IMR-90 (cell line): ENCODE measurements at regions not wholly inside any gene's neighbourhood (a gene's known extent, or its start where the extent isn't known, plus 50 kb on each side); places are given as distances from the start of the nearest gene placed in this dataset.

Experiments used
- ATAC-seq: fragments of 200-7000 bp; cut with Tn5 transposase; 2 replicates; pipeline ENCODE4 v1.9.1; 2020; ENCODE audit warnings: low read depth, mild to moderate bottlenecking, moderate library complexity
- BruUV-seq: library from RNA; stranded (reverse); fragments of 400-500 nt; replicated peaks from 2 replicates; lab custom pipeline; 2021; lab: Mats Ljungman, UMichigan
- CTCF ChIA-PET: fragments of 300-600 bp; formaldehyde crosslinking; extraction: SDS; loops from one replicate; lab custom pipeline; 2021; ENCODE audit warnings: antibody characterized with exemption; lab: Yijun Ruan, JAX
- POLR2A ChIA-PET: fragments of 300-600 bp; sonication (Branson Sonifier 250); formaldehyde crosslinking; loops from one replicate; lab custom pipeline; 2022; ENCODE audit warnings: antibody characterized with exemption; ENCODE audit not compliant: unreplicated experiment; lab: Charles Lee
- DNase-seq: peaks from one replicate; pipeline ENCODE4 v3.0.0; 2013
- H2AFZ ChIP-seq: replicated peaks from 2 replicates; pipeline ENCODE3; 2013; ENCODE audit warnings: low read length, mild to moderate bottlenecking; ENCODE audit not compliant: poor library complexity
- H2AK5ac ChIP-seq: 2 replicates; pipeline ENCODE4 v1.6.1; 2013; ENCODE audit warnings: low read depth, low read length, inconsistent platforms
- H2AK9ac ChIP-seq: replicated peaks from 2 replicates; pipeline ENCODE3; 2013; ENCODE audit warnings: mild to moderate bottlenecking, low read depth, low read length, moderate library complexity; ENCODE audit not compliant: poor library complexity
- H2BK120ac ChIP-seq: 2 replicates; pipeline ENCODE4 v1.6.1; 2013; ENCODE audit warnings: low read depth, low read length, inconsistent platforms
- H2BK15ac ChIP-seq: 3 replicates; pipeline ENCODE4 v1.6.1; 2013; ENCODE audit warnings: low read depth, low read length, inconsistent platforms
- H2BK20ac ChIP-seq: 2 replicates; pipeline ENCODE4 v1.6.1; 2013; ENCODE audit warnings: low read depth, mild to moderate bottlenecking, inconsistent platforms, low read length, moderate library complexity
- H2BK5ac ChIP-seq: 2 replicates; pipeline ENCODE4 v1.6.1; 2013; ENCODE audit warnings: mild to moderate bottlenecking, low read depth, low read length, inconsistent platforms; ENCODE audit not compliant: poor library complexity, severe bottlenecking
- H3K14ac ChIP-seq: replicated peaks from 2 replicates; pipeline ENCODE4 v1.6.1; 2013; ENCODE audit warnings: low read depth, low read length, inconsistent platforms
- H3K18ac ChIP-seq: 2 replicates; pipeline ENCODE4 v1.6.1; 2013; ENCODE audit warnings: low read depth, low read length, control low read depth
- H3K23ac ChIP-seq: 2 replicates; pipeline ENCODE4 v1.6.1; 2013; ENCODE audit warnings: low read depth, low read length, inconsistent platforms
- H3K27ac ChIP-seq: 2 replicates; pipeline ENCODE4 v1.5.1; 2013; ENCODE audit warnings: mild to moderate bottlenecking, control low read depth, low read length; ENCODE audit not compliant: insufficient read depth
- H3K27me3 ChIP-seq: 2 replicates; pipeline ENCODE4 v1.6.1; 2013; ENCODE audit warnings: low read length; ENCODE audit not compliant: control insufficient read depth, insufficient read depth
- H3K36me3 ChIP-seq: 2 replicates; pipeline ENCODE4 v1.6.1; 2013; ENCODE audit warnings: low read length, mixed read lengths; ENCODE audit not compliant: control insufficient read depth, insufficient read depth
- H3K4ac ChIP-seq: 2 replicates; pipeline ENCODE4 v1.6.1; 2013; ENCODE audit warnings: low read depth, low read length, inconsistent platforms
- H3K4me1 ChIP-seq: 2 replicates; pipeline ENCODE4 v1.6.1; 2013; ENCODE audit warnings: low read length, mixed read lengths; ENCODE audit not compliant: control insufficient read depth, insufficient read depth
- H3K4me2 ChIP-seq: 2 replicates; pipeline ENCODE4 v1.6.1; 2013; ENCODE audit warnings: low read depth, mild to moderate bottlenecking, control low read depth, low read length, moderate library complexity
- H3K4me3 ChIP-seq: 2 replicates; pipeline ENCODE4 v1.5.1; 2013; ENCODE audit warnings: low read depth, mild to moderate bottlenecking, control low read depth, low read length, moderate library complexity; ENCODE audit not compliant: insufficient read depth
- H3K56ac ChIP-seq: 2 replicates; pipeline ENCODE4 v1.6.1; 2013; ENCODE audit warnings: low read length, inconsistent platforms; ENCODE audit not compliant: insufficient read depth; ENCODE audit errors: extremely low read depth
- H3K79me1 ChIP-seq, 2 experiments: 2 replicates each; pipeline ENCODE4 v1.6.1; 2013; ENCODE audit warnings: low read length in 2 of 2, inconsistent platforms in 1 of 2, low read depth in 1 of 2
- H3K9ac ChIP-seq: 2 replicates; pipeline ENCODE4 v1.6.1; 2013; ENCODE audit warnings: low read depth, low read length, control low read depth
- H3K9me1 ChIP-seq: 2 replicates; pipeline ENCODE4 v1.6.1; 2013; ENCODE audit warnings: low read length, inconsistent platforms; ENCODE audit not compliant: insufficient read depth
- H3K9me3 ChIP-seq: 2 replicates; pipeline ENCODE4 v1.6.1; 2013; ENCODE audit warnings: low read length; ENCODE audit not compliant: control insufficient read depth, insufficient read depth
- H4K20me1 ChIP-seq: 2 replicates; pipeline ENCODE4 v1.6.1; 2013; ENCODE audit warnings: low read length, inconsistent platforms; ENCODE audit not compliant: insufficient read depth
- H4K5ac ChIP-seq: 2 replicates; pipeline ENCODE4 v1.6.1; 2013; ENCODE audit warnings: mild to moderate bottlenecking, low read depth, low read length, control low read depth
- H4K8ac ChIP-seq, 2 experiments: 2 replicates each; pipeline ENCODE4 v1.6.1; 2013; ENCODE audit warnings: low read depth in 2 of 2, low read length in 2 of 2, control low read depth in 1 of 2, inconsistent platforms in 1 of 2
- H4K91ac ChIP-seq: 2 replicates; pipeline ENCODE4 v1.6.1; 2013; ENCODE audit warnings: low read depth, low read length, inconsistent platforms; ENCODE audit not compliant: insufficient read depth
- BHLHE40 ChIP-seq: fragments of 150-350 bp; IDR thresholded peaks from 2 replicates; pipeline ENCODE4 v1.6.1; 2016; ENCODE audit warnings: mild to moderate bottlenecking, low read depth, low read length
- CEBPB ChIP-seq: IDR thresholded peaks from 2 replicates; pipeline ENCODE4 v1.6.1; 2012; ENCODE audit warnings: low read depth, low read length, improper control_type of control experiment
- CHD1 ChIP-seq: IDR thresholded peaks from 2 replicates; pipeline ENCODE4 v1.6.1; 2012; ENCODE audit warnings: low read depth, low read length, improper control_type of control experiment
- FOS ChIP-seq: fragments of 150-350 bp; IDR thresholded peaks from 2 replicates; pipeline ENCODE4 v1.6.1; 2016; ENCODE audit warnings: low read depth, low read length
- MAZ ChIP-seq: IDR thresholded peaks from 2 replicates; pipeline ENCODE4 v1.6.1; 2012; ENCODE audit warnings: low read depth, mild to moderate bottlenecking, low read length, improper control_type of control experiment, moderate library complexity, borderline replicate concordance
- MXI1 ChIP-seq: IDR thresholded peaks from 2 replicates; pipeline ENCODE4 v1.6.1; 2012; ENCODE audit warnings: low read depth, mild to moderate bottlenecking, low read length, moderate library complexity, borderline replicate concordance
- NFE2L2 ChIP-seq: fragments of 150-350 bp; IDR thresholded peaks from 2 replicates; pipeline ENCODE4 v1.6.1; 2016; ENCODE audit warnings: low read depth, mild to moderate bottlenecking, low read length
- RAD21 ChIP-seq: IDR thresholded peaks from 2 replicates; pipeline ENCODE4 v1.6.1; 2012; ENCODE audit warnings: low read length, improper control_type of control experiment
- RCOR1 ChIP-seq: IDR thresholded peaks from 2 replicates; pipeline ENCODE4 v1.6.1; 2012; ENCODE audit warnings: mild to moderate bottlenecking, low read length, improper control_type of control experiment; ENCODE audit not compliant: insufficient replicate concordance
- WGBS, 2 experiments: methylation state at CpG; one replicate each; pipeline versions ENCODE4 v1.1.5 to v1.1.7; 2013; ENCODE audit warnings: missing lambda C conversion rate in 2 of 2; ENCODE audit not compliant: insufficient read length in 1 of 2; ENCODE audit errors: extremely low coverage in 2 of 2; 5-methylcytosine and 5-hydroxymethylcytosine counted together
- dilution Hi-C: fragments of 300-500 bp; cut with HindIII; formaldehyde crosslinking; loops from one replicate; pipeline ENCODE4 v1.14.3; 2018; ENCODE audit warnings: low sequenced_read_pairs; ENCODE audit not compliant: unreplicated experiment
- in situ Hi-C: fragments of 300-500 bp; cut with MboI; formaldehyde crosslinking; loops from 3 replicates; pipeline ENCODE4 v1.14.3; 2019; ENCODE audit warnings: low sequenced_read_pairs, inconsistent platforms, mixed read lengths
- intact Hi-C: fragments of 100-400 bp; cut with micrococcal nuclease; formaldehyde crosslinking; loops from 2 replicates; pipeline ENCODE4 v1.10.0; 2022
- TF ChIP-seq, protein P1 (sequence below): fragments of 150-350 bp; IDR thresholded peaks from 2 replicates; pipeline ENCODE4 v1.6.1; 2017; ENCODE audit warnings: mild to moderate bottlenecking, antibody characterized with exemption, low read length, low read depth

DNA sequence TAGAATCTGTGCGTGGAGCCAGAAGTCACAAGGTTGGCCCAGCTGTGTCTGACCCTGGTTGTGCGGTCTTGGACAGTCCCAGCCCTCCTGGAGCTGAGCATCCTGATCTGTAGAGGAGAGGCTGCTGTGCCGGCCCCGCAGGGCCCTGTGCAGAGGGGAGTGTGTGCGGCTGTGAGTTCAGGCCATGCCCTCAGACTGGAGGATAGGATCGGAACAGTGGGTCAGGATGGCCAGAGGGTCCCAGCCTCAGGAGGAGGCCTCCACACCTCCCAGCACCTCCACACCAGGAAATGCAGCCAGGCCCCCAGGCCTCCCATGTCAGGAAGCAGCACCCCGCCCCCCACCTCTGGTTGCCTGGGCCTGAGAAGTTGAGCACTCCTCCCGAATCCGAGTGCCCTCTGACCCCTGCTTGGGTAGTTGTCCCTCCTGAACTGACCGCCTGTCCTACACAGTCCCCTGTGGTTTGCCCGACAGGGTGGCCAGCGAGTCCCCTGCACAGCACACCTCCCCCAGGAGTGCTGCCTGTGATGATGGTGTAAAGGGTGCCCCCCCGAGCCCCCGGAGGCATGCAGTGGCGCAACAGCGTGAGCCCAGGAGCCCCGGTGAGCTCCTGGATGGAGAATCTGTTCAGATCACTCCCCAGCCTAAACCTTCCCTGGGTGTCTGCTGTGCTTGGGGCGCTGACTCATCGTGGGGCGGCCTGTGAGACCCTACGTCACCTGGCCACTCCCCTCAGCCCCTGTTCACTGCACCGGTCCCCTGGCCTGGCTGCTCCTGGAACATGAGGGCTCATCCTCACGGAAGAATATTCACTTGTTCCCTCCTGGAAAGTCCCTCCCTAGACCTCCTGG lies 285.2 kb downstream of the SEC14L1 start:
- peaks cover 80% of the 10 kb centered on the region for H4K20me1 ChIP-seq
- ChIA-PET POLR2A (no interaction called here), CTCF (interaction anchor here (1.7 kb wide), 1 partner anchor 77 kb away, joined by 4 read pairs; no protein-coding TSS in a partner anchor)
- peaks cover 6% of the 10 kb centered on the region; the same call in 1 of the 2 replicates for H3K36me3 ChIP-seq
- TF ChIP-seq RCOR1 (no peak), CHD1 (no peak), NFE2L2 (peak; percentile 69; the same call in 1 of the 2 replicates), FOS (peak; percentile 70), BHLHE40 (no peak), CEBPB (peak; percentile 92), RAD21 (no peak), MXI1 (no peak), MAZ (peak; percentile 52; the same call in 1 of the 2 replicates)
- TF ChIP-seq, protein P1, sequence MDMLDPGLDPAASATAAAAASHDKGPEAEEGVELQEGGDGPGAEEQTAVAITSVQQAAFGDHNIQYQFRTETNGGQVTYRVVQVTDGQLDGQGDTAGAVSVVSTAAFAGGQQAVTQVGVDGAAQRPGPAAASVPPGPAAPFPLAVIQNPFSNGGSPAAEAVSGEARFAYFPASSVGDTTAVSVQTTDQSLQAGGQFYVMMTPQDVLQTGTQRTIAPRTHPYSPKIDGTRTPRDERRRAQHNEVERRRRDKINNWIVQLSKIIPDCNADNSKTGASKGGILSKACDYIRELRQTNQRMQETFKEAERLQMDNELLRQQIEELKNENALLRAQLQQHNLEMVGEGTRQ, result peak; percentile 37; the same call in 1 of the 2 replicates
- peak; percentile 3; the same call in 1 of the 2 replicates for ATAC-seq
- H3K27me3 ChIP-seq, result no peaks in the 10 kb centered on the region
- dilution Hi-C loops (no loop called here), in situ Hi-C loops (loop anchor here (5.0 kb wide), 2 partner anchors 66 to 104 kb away; no protein-coding TSS in a partner anchor), intact Hi-C loops (loop anchor here (2.0 kb wide), 1 partner anchor 49 kb away; no protein-coding TSS in a partner anchor)
- H3K9ac ChIP-seq, result peak overlapping the region; percentile 26
- H4K8ac ChIP-seq, result peak overlapping the region; percentile 26 to 74; a peak in 3 of 4 replicates
- peak overlapping the region; percentile 100 for H2AK5ac ChIP-seq
- H2AK9ac ChIP-seq, result peak overlapping the region; percentile 84
- peak overlapping the region; percentile 6; the same call in 1 of the 2 replicates for H4K5ac ChIP-seq
- H3K79me1 ChIP-seq, result peaks cover 32 to 89% of the 10 kb centered on the region in 2 experiments
- peak overlapping the region; percentile 91 for H3K27ac ChIP-seq
- no peak overlapping the region for H3K4me3 ChIP-seq
- peak overlapping the region; percentile 91 for H2BK5ac ChIP-seq
- H2BK20ac ChIP-seq, result peak overlapping the region; percentile 29; the same call in 1 of the 2 replicates
- H3K56ac ChIP-seq, result no peak overlapping the region
- H3K9me3 ChIP-seq, result no peaks in the 10 kb centered on the region
- H3K14ac ChIP-seq, result peak overlapping the region; percentile 74
- H3K23ac ChIP-seq, result peak overlapping the region; percentile 73
- peak; percentile 87 for DNase-seq
- no TSS peak for BruUV-seq
- peaks cover 76% of the 10 kb centered on the region for H3K4me1 ChIP-seq
- 0 out of 2 replicates have a peak overlapping the region, but pooled peaks have one; percentile 3 for H3K4me2 ChIP-seq
- peak overlapping the region; percentile 97; the same call in 2 of the 3 replicates for H2BK15ac ChIP-seq
- peak overlapping the region; percentile 8 for H3K18ac ChIP-seq
- peak overlapping the region; percentile 97 for H4K91ac ChIP-seq
- peak overlapping the region; percentile 80 for H2BK120ac ChIP-seq
- peaks cover 46% of the 10 kb centered on the region for H3K9me1 ChIP-seq
- WGBS, 2 experiments, result 51% methylated on average over 6 of the region's 23 CpGs; no CpG with 5 or more reads in 1 of the 2 experiments
- H3K4ac ChIP-seq, result peak overlapping the region; percentile 99
- H2AFZ ChIP-seq, result peak overlapping the region; percentile 64
